Spleen (tissue), 7 donors: ENCODE measurements at regions not wholly inside any gene's neighbourhood (a gene's known extent, or its start where the extent isn't known, plus 50 kb on each side); places are given as distances from the start of the nearest gene placed in this dataset.

Experiments
- CTCF ChIP-seq, 11 experiments: fragments of 200-600 bp in 7 of 11; fragments of 450-650 bp in 4 of 11; sonication (generic) in 4 of 11; IDR thresholded peaks in 8 of 11; conservative IDR thresholded peaks in 3 of 11; 1 replicate in 7 of 11; 2 replicates in 4 of 11; pipeline versions ENCODE4 v1.4.0 to v1.8.0; 2016 to 2021; ENCODE audit warnings: antibody characterized with exemption in 11 of 11, inconsistent platforms in 4 of 11, mild to moderate bottlenecking in 1 of 11
- POLR2A ChIP-seq, 3 donors: fragments of 450-650 bp; IDR thresholded peaks; one replicate each; pipeline ENCODE4 v1.5.1; 2017; ENCODE audit warnings: antibody characterized with exemption in 3 of 3, mild to moderate bottlenecking in 1 of 3
- donor health status: DM: no; HTN: no; CAD: no; lungs with moderate emphysema.
- donor health status: DM: no; HTN: no; CAD: no.
- donor health status: DM: no; HTN: no; CAD: no.

GRCh38 chr7:89797965-89798598 is 356.2 kb upstream of the STEAP1 start:
- TF ChIP-seq CTCF (IDR thresholded peaks at IDR 0.05 in 8 of 11, conservative IDR thresholded peaks at IDR 0.05 in 3 of 11) (no peak), POLR2A (IDR thresholded peaks at IDR 0.05) (no peak)
